C1 segment of cervical spinal cord (tissue), 14 donors: ENCODE measurements at regions not wholly inside any gene's neighbourhood (a gene's known extent, or its start where the extent isn't known, plus 50 kb on each side); places are given as distances from the start of the nearest gene placed in this dataset.
"Not testable (repeated sequence)": the region's sequence is repeated elsewhere in the genome, so short reads cannot be mapped to it uniquely, and the experiment has no call there.

Experiments
- DNase-seq, 14 donors: peaks; one replicate each; lab custom pipeline; 2025; lab: John Stamatoyannopoulos, UW

DNA sequence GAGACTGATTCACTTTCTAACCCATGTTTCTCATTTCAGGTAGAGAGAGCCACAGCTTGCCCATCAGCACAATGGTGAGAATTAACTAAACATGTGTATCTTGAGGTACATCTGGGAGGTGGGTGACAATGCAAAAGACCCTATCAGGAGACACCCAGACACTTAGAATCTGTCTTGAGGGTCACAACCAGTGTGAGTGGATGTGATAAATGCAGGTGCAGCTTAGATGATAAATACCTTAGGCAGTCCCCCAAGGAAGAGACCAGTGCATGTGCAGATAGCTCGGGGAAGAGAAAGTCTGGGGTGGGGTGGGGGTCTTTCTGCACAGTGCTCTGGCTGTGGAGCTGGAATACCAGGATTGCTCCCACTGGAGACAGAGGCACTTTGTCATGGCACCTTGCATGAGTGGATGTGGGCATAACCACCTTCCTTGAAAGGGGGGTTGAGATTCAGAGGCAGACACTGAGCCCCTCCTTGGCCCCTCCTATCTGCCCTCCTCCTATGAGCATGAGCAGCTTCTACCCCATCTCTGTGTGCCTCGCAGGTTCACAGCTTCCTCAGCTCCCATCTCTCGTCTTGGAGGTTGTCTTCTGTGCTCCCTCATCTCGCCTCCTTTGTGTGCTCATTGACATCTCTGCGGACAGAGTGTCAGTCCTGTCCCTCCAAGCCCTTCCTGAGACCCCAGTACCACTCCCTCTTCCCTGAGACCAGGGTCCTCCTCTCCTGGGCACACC, 349.8 kb downstream of the TCERG1L start:
- no peak for DNase-seq

GRCh38 chr10:130962240-130963051, 349.1 kb downstream of the TCERG1L start:
- no peak for DNase-seq

DNA sequence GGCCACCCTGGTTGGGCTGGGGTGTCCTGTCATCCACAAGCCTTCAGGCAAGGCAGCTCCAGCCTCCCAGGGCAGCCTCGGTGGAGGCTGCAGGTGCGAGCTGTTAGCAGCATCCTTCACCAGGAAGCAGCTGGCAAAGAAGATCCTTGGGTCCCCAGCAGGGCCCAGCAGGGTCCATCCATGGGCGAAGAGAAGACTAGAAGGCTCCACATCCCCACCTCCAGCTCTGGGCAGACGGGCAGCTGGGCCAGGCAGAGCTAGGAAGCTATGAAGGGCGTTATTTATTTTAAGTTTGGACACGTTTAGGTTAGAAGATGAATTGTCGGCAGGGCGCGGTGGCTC, 348.5 kb downstream of the TCERG1L start:
- no peak for DNase-seq

GRCh38 chr10:130963786-130964522, 347.6 kb downstream of the TCERG1L start:
- no peak for DNase-seq

DNA sequence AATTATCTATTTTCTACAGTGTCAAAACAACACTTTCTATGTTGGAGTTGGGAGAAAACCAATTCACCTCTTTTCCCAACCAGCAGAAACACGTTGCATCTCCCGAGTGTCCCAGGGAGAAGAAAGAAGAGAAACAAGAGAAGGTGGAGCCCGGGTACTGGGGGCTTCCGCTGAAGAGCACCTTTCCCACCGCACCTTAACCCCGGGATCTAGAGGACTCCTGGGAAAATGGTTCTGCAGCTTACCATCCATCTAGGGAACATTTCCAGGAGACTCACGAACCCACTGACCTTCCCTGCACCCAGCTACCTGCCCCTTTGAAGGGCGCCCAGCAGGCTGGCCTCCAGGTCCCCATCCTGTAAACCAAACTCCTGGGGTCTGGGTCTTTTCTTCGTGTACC, 346.8 kb downstream of the TCERG1L start:
- DNase-seq = no peak

GRCh38 chr10:130967161-130967560, 344.4 kb downstream of the TCERG1L start:
- no peak for DNase-seq

DNA sequence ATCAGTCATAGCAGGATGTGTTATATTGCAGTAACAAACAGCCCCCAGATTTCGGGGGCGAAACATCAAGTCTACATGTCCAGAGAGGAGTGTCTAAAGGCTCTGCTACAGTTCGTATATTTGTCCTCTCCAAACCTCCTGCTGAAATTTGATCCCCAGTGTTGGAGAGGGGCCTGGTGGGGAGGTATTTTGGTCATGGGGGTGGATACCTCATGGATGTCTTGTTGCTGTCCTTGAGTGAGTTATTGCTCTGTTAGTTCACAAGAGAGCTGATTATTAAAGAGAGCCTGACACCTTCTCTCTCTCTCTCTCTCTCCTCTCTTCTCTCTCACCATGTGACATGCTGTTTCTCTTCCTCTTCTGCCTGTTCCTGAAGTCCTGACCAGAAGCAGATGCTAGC, 343.7 kb downstream of the TCERG1L start:
- DNase-seq = no peak

DNA sequence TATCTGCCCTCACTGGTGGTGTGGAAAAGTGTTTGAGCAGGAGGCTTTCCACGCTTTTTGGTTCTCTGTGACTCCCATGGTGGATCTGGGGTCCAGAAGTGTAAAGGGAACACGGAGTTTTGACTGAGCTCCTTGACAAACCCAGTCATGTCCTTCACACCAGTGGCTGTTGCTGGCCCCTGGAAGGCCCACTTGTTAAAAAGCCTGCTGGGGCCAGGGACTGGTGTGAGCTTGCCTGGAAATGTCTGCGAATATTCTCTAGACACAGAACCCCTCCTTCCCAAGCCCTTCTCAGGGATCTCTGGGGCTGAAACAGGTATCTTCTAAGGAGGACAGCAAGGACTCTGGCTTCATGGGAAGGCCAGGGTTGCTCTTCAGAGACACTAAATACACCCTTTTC, 343.0 kb downstream of the TCERG1L start:
- DNase-seq = no peak

- DNase-seq = no peak
These were observed 342.6 kb downstream of the TCERG1L start for GRCh38 chr10:130968964-130969363.

DNA sequence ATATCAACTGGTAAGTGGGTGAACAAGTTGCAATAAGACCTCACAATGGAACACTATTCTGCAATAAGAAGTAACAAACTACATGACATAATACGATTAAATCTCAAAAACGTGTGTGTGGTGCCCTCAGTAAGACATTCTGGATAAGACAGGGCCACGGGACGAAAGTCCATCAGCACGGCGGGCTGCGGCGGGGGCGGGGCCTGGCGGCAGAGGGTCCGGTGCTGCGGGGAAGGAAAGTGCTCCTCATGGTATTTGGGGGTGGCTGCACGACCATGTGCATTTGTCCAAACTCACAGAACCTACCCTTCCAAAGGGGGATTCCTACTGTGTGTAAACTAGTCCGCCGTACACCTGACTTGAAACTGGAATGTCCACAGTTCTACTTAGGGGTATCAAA, 341.8 kb downstream of the TCERG1L start:
- DNase-seq = no peak

DNA sequence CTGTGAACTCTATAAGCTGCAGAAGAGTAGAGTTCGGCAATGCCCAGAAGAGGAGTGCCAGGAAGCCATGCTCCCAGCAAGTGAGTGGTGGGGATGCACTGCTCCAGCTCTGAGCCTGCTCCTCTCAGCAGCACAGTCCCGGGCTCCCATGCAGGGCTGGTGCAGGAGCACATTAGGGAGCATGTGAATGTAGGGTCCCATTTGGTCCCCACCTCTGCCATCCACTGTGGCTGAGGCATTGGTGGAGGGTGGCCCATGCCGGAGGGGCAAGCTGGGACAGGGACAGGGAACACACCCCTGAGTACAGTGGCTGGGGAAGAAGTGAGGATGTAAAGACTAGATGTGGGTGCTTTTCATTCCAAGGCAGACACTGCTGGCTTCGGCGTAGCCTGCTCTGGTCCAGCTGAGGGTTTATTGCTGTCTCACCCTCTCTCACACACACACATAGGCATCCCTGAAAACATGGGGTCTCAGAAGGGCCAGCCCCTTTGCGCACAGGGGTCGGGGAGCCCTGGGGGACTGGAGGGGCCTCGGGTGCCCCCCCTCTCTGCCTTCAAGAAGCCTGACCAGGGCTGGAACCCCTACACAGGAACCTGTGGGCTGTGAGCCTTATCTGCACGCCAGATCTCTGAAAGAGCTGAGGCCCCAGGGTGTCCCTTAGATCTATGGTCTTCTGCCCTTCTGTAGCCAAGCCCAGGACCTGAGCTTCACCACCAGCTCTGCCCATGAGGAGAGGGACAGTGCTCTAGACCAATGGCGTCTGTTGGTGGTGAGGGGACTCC, 341.0 kb downstream of the TCERG1L start:
- no peak for DNase-seq

DNA sequence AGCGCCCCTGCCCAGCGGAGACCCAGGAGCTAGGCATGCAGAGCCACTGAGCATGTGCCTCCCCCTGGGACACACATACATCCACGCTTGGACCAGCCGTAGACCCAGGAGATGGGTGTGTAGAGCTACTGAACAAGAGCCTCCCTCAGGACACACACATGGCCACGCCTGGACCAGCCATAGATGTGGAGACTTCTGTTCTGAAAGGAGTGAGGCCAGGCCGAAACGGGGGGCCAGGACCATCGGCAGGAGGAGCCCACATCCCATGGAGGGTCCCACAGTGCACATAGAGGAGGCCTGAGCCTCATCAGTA, 340.4 kb downstream of the TCERG1L start:
- DNase-seq = no peak

GRCh38 chr10:130973127-130973839, 338.2 kb downstream of the TCERG1L start:
- no peak for DNase-seq

- peak in 1 of 14 donors; percentile 75 for DNase-seq
These were observed 337.4 kb downstream of the TCERG1L start for GRCh38 chr10:130974166-130974565.

DNA sequence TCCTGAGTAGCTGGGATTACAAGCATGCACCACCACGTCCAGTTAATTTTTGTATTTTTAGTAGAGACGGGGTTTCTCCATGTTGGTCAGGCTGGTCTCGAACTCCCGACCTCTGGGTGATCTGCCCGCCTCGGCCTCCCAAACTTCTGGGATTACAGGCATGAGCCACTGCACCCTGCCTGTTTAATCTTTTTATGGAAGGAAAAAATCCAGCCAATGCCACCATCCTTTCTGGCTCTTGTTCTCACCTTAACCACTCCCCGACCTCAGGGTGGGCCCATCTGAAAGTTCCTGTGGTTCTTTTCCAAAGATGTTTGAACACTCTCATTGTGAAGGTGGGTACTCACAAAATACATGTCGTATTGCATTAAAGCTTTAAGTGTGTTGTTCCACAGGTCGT, 336.2 kb downstream of the TCERG1L start:
- DNase-seq = not testable (repeated sequence)

GRCh38 chr10:130982802-130983201, 328.7 kb downstream of the TCERG1L start:
- DNase-seq = no peak

DNA sequence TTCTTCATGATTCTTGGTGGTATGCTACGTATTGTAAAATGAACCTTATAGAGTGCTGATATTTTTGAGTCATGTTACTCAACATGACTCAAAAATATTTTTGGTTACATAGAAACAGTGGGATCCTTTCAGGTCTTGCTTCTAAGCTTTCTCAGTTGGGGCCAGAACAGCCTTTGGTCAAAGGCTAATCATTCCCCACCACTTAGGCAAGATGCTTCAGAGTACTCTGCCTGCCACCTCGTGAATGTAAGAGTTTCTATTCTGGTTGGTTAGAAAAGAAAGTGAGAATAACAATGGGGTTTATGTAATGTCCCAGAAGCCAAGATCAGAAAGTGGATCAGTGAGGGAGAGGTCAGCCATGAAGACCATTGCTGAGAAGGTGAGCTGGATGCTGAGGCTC, 327.8 kb downstream of the TCERG1L start:
- DNase-seq = no peak

GRCh38 chr10:130984686-130985085, 326.8 kb downstream of the TCERG1L start:
- DNase-seq = no peak

GRCh38 chr10:130985158-130985753, 326.3 kb downstream of the TCERG1L start:
- DNase-seq = no peak

DNA sequence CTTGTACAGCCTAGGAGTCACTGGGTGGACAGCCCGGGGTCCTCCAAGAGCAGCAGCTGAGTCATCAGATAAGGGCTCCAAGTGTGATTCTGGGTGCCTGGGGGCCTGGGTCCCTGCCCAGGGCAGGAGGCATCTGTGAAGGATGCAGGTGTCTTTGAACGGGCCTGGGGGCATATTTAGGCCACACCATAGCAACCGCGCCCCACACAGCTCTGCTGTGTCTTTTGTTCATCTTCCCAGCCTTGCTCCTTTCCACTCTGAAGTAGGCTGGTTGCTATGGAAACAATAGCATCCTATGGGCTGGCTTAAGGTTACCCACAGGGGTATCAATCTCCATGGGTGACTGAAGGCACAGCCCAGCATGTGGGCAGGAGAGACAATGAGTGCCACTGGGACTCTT, 324.7 kb downstream of the TCERG1L start:
- no peak for DNase-seq

DNA sequence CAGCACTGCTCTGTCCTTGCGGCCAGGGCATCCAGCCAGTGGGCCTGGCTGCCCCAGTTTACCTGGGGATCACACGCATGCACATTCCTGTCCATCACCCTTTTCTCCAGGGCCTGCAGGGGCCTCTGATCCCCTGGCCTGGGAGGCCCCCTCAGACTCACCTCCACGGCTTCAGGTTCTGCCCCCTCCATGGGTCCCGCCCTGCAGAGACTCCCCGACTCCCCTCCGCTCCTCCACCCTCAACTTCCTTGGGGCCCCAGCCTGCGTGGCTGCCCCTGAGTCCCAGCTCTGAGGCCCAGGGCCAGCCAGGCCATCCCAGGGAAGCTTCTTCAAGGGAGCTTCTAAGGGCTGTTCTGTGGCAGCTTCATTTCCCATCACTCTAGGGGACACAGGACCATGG, 324.1 kb downstream of the TCERG1L start:
- no peak for DNase-seq
